ENCODE measurements at regions not wholly inside any gene's neighbourhood (a gene's known extent, or its start where the extent isn't known, plus 50 kb on each side); places are given as distances from the start of the nearest gene placed in this dataset.
A peak's percentile ranks its signal among the peaks of the same experiment; 100 is the strongest.

- H3K4me3 Mint-ChIP-seq: no peak overlapping the region
- H3K27me3 Mint-ChIP-seq: peaks cover 5% of the 10 kb centered on the region
- H3K4me1 Mint-ChIP-seq: no peaks in the 10 kb centered on the region
- ATAC-seq: no peak
- H3K27ac Mint-ChIP-seq: no peak overlapping the region
- H3K9me3 Mint-ChIP-seq: no peaks in the 10 kb centered on the region
- no peaks in the 10 kb centered on the region for H3K36me3 Mint-ChIP-seq
Measured at GRCh38 chr7:96417784-96418183, 95.9 kb upstream of the SLC25A13 start.

GRCh38 chr7:96416599-96416998 is 94.7 kb upstream of the SLC25A13 start:
- no peak for ATAC-seq
- peaks cover 5% of the 10 kb centered on the region for H3K27me3 Mint-ChIP-seq
- H3K4me3 Mint-ChIP-seq: no peak overlapping the region
- no peaks in the 10 kb centered on the region for H3K4me1 Mint-ChIP-seq
- no peaks in the 10 kb centered on the region for H3K9me3 Mint-ChIP-seq
- H3K36me3 Mint-ChIP-seq: no peaks in the 10 kb centered on the region
- H3K27ac Mint-ChIP-seq: no peak overlapping the region

- Mint-ChIP-seq H3K27me3 (peaks cover 5% of the 10 kb centered on the region), H3K4me1 (no peaks in the 10 kb centered on the region), H3K27ac (no peak overlapping the region), H3K9me3 (no peaks in the 10 kb centered on the region), H3K4me3 (no peak overlapping the region), H3K36me3 (no peaks in the 10 kb centered on the region)
- no peak for ATAC-seq
Measured at GRCh38 chr7:96416116-96416515, 94.2 kb upstream of the SLC25A13 start.

GRCh38 chr7:96415293-96415940 is 93.5 kb upstream of the SLC25A13 start:
- peaks cover 5% of the 10 kb centered on the region for H3K27me3 Mint-ChIP-seq
- no peaks in the 10 kb centered on the region for H3K4me1 Mint-ChIP-seq
- H3K4me3 Mint-ChIP-seq: no peak overlapping the region
- no peaks in the 10 kb centered on the region for H3K36me3 Mint-ChIP-seq
- ATAC-seq: no peak
- no peaks in the 10 kb centered on the region for H3K9me3 Mint-ChIP-seq
- no peak overlapping the region for H3K27ac Mint-ChIP-seq

- no peaks in the 10 kb centered on the region for H3K9me3 Mint-ChIP-seq
- H3K27me3 Mint-ChIP-seq: peaks cover 5% of the 10 kb centered on the region
- no peak overlapping the region for H3K4me3 Mint-ChIP-seq
- H3K36me3 Mint-ChIP-seq: no peaks in the 10 kb centered on the region
- ATAC-seq: peak; percentile 56
- H3K4me1 Mint-ChIP-seq: no peaks in the 10 kb centered on the region
- no peak overlapping the region for H3K27ac Mint-ChIP-seq
Measured at GRCh38 chr7:96414931-96415292, 93.0 kb upstream of the SLC25A13 start.

GRCh38 chr7:96410126-96410839 is 88.4 kb upstream of the SLC25A13 start:
- Mint-ChIP-seq H3K4me1 (no peaks in the 10 kb centered on the region), H3K27ac (no peak overlapping the region), H3K4me3 (no peak overlapping the region), H3K9me3 (no peaks in the 10 kb centered on the region), H3K27me3 (peaks cover 13% of the 10 kb centered on the region), H3K36me3 (no peaks in the 10 kb centered on the region)
- ATAC-seq: no peak

GRCh38 chr7:96408881-96409280 is 87.0 kb upstream of the SLC25A13 start:
- H3K27ac Mint-ChIP-seq: no peak overlapping the region
- ATAC-seq: no peak

GRCh38 chr7:96407427-96407826 is 85.5 kb upstream of the SLC25A13 start:
- peaks cover 5% of the 10 kb centered on the region for H3K9me3 Mint-ChIP-seq
- H3K27ac Mint-ChIP-seq: no peak overlapping the region
- no peak for ATAC-seq
- H3K27me3 Mint-ChIP-seq: peaks cover 31% of the 10 kb centered on the region
- no peaks in the 10 kb centered on the region for H3K36me3 Mint-ChIP-seq
- no peak overlapping the region for H3K4me3 Mint-ChIP-seq
- no peaks in the 10 kb centered on the region for H3K4me1 Mint-ChIP-seq

More at GRCh38 chr7:96408881-96409280, 87.0 kb upstream of the SLC25A13 start:
- H3K4me1 Mint-ChIP-seq: no peaks in the 10 kb centered on the region
- H3K36me3 Mint-ChIP-seq: no peaks in the 10 kb centered on the region
- H3K4me3 Mint-ChIP-seq: no peak overlapping the region
- H3K27me3 Mint-ChIP-seq: peaks cover 23% of the 10 kb centered on the region
- H3K9me3 Mint-ChIP-seq: peaks cover 3% of the 10 kb centered on the region

GRCh38 chr7:96402913-96403312 is 81.0 kb upstream of the SLC25A13 start:
- no peak overlapping the region for H3K4me3 Mint-ChIP-seq
- no peaks in the 10 kb centered on the region for H3K4me1 Mint-ChIP-seq
- no peaks in the 10 kb centered on the region for H3K36me3 Mint-ChIP-seq
- peaks cover 5% of the 10 kb centered on the region for H3K9me3 Mint-ChIP-seq
- no peak overlapping the region for H3K27ac Mint-ChIP-seq
- H3K27me3 Mint-ChIP-seq: peaks cover 24% of the 10 kb centered on the region
- ATAC-seq: no peak

- Mint-ChIP-seq H3K4me3 (no peak overlapping the region), H3K27ac (no peak overlapping the region), H3K4me1 (no peaks in the 10 kb centered on the region), H3K36me3 (no peaks in the 10 kb centered on the region), H3K9me3 (peaks cover 5% of the 10 kb centered on the region), H3K27me3 (peaks cover 21% of the 10 kb centered on the region)
- no peak for ATAC-seq
Measured at GRCh38 chr7:96401200-96401599, 79.3 kb upstream of the SLC25A13 start.

- H3K27me3 Mint-ChIP-seq: peaks cover 21% of the 10 kb centered on the region
- no peaks in the 10 kb centered on the region for H3K36me3 Mint-ChIP-seq
- no peak for ATAC-seq
- no peak overlapping the region for H3K4me3 Mint-ChIP-seq
- peaks cover 5% of the 10 kb centered on the region for H3K9me3 Mint-ChIP-seq
- no peaks in the 10 kb centered on the region for H3K4me1 Mint-ChIP-seq
- H3K27ac Mint-ChIP-seq: no peak overlapping the region
Measured at GRCh38 chr7:96400518-96400917, 78.6 kb upstream of the SLC25A13 start.

- peak; percentile 35 for ATAC-seq
- Mint-ChIP-seq H3K36me3 (no peaks in the 10 kb centered on the region), H3K27ac (no peak overlapping the region), H3K4me1 (no peaks in the 10 kb centered on the region), H3K27me3 (peaks cover 22% of the 10 kb centered on the region), H3K4me3 (no peak overlapping the region), H3K9me3 (peaks cover 5% of the 10 kb centered on the region)
Measured at GRCh38 chr7:96400001-96400400, 78.1 kb upstream of the SLC25A13 start.

GRCh38 chr7:96397936-96398598 is 76.2 kb upstream of the SLC25A13 start:
- no peaks in the 10 kb centered on the region for H3K36me3 Mint-ChIP-seq
- H3K9me3 Mint-ChIP-seq: peaks cover 6% of the 10 kb centered on the region
- no peaks in the 10 kb centered on the region for H3K4me1 Mint-ChIP-seq
- ATAC-seq: no peak
- H3K27me3 Mint-ChIP-seq: peaks cover 18% of the 10 kb centered on the region
- no peak overlapping the region for H3K4me3 Mint-ChIP-seq
- H3K27ac Mint-ChIP-seq: no peak overlapping the region

- no peaks in the 10 kb centered on the region for H3K4me1 Mint-ChIP-seq
- no peaks in the 10 kb centered on the region for H3K36me3 Mint-ChIP-seq
- ATAC-seq: no peak
- no peak overlapping the region for H3K4me3 Mint-ChIP-seq
- H3K9me3 Mint-ChIP-seq: no peaks in the 10 kb centered on the region
- peaks cover 3% of the 10 kb centered on the region for H3K27me3 Mint-ChIP-seq
- no peak overlapping the region for H3K27ac Mint-ChIP-seq
Measured at GRCh38 chr7:96388620-96389383, 66.9 kb upstream of the SLC25A13 start.

- H3K9me3 Mint-ChIP-seq: no peaks in the 10 kb centered on the region
- no peaks in the 10 kb centered on the region for H3K27me3 Mint-ChIP-seq
- ATAC-seq: no peak
- no peaks in the 10 kb centered on the region for H3K36me3 Mint-ChIP-seq
- H3K27ac Mint-ChIP-seq: no peak overlapping the region
- H3K4me1 Mint-ChIP-seq: no peaks in the 10 kb centered on the region
- H3K4me3 Mint-ChIP-seq: no peak overlapping the region
Measured at GRCh38 chr7:96388166-96388565, 66.3 kb upstream of the SLC25A13 start.

Measured in stimulated activated memory B cell treated with anti-CD40 and anti-IgM and Interleukin-4, amounts not matched to agents 10 μg/mL and 1 μg/mL and 100 μg/mL, for 72 hours (primary cell).